Liver (tissue), 3 donors: ENCODE measurements at regions not wholly inside any gene's neighbourhood (a gene's known extent, or its start where the extent isn't known, plus 50 kb on each side); places are given as distances from the start of the nearest gene placed in this dataset.

Experiments
- CTCF ChIP-seq: fragments of 150-350 bp; IDR thresholded peaks from 2 replicates; pipeline ENCODE4 v1.5.1; 2017; ENCODE audit warnings: improper control_type of control experiment, low read depth, low read length; ENCODE audit not compliant: missing input control
- EGR1 ChIP-seq, 2 donors: IDR thresholded peaks; 2 replicates each; pipeline ENCODE4 v1.6.1; 2016 to 2018; ENCODE audit warnings: antibody characterized with exemption in 2 of 2, low read depth in 2 of 2
- TAF1 ChIP-seq: conservative IDR thresholded peaks from 2 replicates; pipeline ENCODE4 v1.6.1; 2016; ENCODE audit warnings: antibody characterized with exemption, mild to moderate bottlenecking
- YY1 ChIP-seq: IDR thresholded peaks from 2 replicates; pipeline ENCODE4 v1.6.1; 2016; ENCODE audit warnings: antibody characterized with exemption, mild to moderate bottlenecking
- TF ChIP-seq, protein P1 (sequence below): IDR thresholded peaks from 2 replicates; pipeline ENCODE4 v1.6.1; 2016; ENCODE audit warnings: antibody characterized with exemption, mild to moderate bottlenecking
- TF ChIP-seq, protein P2 (sequence below): IDR thresholded peaks from 2 replicates; pipeline ENCODE4 v1.6.1; 2016; ENCODE audit warnings: antibody characterized with exemption
- donor health status: healthy.
- donor health status: healthy.

DNA sequence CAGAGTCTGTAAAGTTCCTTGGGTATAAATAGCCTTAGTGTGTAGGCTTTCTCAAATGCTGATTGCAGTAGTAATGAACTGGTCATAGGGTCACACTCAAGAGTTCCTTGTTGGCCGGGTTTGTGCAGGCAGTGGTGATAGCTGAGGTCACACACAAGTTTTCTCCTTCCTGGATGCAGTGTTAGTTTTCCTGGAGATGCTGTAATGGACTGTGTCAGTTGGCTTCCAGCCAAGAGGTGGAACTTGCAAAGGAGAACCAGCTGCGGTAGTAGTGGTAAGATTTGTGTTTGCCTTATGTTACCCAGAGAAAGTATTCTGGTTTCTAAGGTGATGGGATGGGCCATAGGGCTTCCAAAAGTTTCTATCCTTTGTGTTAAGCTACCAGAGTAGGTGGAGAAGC, 409.8 kb upstream of the FRG1 start:
- TF ChIP-seq YY1, result no peak
- TF ChIP-seq TAF1, result no peak
- TF ChIP-seq CTCF, result no peak
- TF ChIP-seq EGR1 (IDR thresholded peaks at IDR 0.05; ENCODE audit: low read depth in 2 of 2), result no peak
- TF ChIP-seq, protein P1, sequence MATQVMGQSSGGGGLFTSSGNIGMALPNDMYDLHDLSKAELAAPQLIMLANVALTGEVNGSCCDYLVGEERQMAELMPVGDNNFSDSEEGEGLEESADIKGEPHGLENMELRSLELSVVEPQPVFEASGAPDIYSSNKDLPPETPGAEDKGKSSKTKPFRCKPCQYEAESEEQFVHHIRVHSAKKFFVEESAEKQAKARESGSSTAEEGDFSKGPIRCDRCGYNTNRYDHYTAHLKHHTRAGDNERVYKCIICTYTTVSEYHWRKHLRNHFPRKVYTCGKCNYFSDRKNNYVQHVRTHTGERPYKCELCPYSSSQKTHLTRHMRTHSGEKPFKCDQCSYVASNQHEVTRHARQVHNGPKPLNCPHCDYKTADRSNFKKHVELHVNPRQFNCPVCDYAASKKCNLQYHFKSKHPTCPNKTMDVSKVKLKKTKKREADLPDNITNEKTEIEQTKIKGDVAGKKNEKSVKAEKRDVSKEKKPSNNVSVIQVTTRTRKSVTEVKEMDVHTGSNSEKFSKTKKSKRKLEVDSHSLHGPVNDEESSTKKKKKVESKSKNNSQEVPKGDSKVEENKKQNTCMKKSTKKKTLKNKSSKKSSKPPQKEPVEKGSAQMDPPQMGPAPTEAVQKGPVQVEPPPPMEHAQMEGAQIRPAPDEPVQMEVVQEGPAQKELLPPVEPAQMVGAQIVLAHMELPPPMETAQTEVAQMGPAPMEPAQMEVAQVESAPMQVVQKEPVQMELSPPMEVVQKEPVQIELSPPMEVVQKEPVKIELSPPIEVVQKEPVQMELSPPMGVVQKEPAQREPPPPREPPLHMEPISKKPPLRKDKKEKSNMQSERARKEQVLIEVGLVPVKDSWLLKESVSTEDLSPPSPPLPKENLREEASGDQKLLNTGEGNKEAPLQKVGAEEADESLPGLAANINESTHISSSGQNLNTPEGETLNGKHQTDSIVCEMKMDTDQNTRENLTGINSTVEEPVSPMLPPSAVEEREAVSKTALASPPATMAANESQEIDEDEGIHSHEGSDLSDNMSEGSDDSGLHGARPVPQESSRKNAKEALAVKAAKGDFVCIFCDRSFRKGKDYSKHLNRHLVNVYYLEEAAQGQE, result no peak
- TF ChIP-seq, protein P2, sequence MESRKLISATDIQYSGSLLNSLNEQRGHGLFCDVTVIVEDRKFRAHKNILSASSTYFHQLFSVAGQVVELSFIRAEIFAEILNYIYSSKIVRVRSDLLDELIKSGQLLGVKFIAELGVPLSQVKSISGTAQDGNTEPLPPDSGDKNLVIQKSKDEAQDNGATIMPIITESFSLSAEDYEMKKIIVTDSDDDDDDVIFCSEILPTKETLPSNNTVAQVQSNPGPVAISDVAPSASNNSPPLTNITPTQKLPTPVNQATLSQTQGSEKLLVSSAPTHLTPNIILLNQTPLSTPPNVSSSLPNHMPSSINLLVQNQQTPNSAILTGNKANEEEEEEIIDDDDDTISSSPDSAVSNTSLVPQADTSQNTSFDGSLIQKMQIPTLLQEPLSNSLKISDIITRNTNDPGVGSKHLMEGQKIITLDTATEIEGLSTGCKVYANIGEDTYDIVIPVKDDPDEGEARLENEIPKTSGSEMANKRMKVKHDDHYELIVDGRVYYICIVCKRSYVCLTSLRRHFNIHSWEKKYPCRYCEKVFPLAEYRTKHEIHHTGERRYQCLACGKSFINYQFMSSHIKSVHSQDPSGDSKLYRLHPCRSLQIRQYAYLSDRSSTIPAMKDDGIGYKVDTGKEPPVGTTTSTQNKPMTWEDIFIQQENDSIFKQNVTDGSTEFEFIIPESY, result no peak
